ENCODE measurements at regions not wholly inside any gene's neighbourhood (a gene's known extent, or its start where the extent isn't known, plus 50 kb on each side); places are given as distances from the start of the nearest gene placed in this dataset.

DNA sequence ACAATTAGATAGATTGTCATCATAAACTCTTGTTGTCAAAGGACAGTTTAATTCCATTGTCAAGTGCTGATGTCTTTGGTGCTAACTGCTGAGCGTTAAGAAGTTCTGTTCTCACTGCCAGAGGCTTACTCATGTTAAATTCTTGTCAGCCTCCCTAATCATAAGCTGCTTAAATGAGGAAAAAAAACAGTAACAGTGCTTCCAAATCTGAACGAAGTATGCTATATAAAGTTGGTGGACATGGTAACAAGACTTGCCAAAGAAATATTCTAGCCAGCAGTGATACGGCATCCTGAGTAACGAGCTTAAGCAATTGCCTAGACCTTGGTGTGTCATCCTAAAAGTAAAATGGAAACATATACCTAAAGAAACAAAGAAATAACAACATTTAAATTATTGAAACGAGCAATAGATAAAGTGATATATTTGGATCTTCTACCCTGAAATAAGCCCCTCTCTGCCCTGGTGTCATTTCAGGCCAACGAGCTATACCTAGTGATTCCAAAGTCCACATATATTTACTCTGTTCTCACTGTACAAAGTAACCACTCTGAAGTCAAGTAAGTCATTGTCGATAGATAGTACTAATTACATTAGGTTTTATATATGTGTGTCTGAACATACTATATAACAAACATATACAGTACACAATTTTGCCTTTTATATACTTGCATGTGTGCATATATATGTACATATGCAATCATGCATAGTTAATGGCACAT, 339.7 kb upstream of the HS3ST1 start:
- TF ChIP-seq, protein P1, sequence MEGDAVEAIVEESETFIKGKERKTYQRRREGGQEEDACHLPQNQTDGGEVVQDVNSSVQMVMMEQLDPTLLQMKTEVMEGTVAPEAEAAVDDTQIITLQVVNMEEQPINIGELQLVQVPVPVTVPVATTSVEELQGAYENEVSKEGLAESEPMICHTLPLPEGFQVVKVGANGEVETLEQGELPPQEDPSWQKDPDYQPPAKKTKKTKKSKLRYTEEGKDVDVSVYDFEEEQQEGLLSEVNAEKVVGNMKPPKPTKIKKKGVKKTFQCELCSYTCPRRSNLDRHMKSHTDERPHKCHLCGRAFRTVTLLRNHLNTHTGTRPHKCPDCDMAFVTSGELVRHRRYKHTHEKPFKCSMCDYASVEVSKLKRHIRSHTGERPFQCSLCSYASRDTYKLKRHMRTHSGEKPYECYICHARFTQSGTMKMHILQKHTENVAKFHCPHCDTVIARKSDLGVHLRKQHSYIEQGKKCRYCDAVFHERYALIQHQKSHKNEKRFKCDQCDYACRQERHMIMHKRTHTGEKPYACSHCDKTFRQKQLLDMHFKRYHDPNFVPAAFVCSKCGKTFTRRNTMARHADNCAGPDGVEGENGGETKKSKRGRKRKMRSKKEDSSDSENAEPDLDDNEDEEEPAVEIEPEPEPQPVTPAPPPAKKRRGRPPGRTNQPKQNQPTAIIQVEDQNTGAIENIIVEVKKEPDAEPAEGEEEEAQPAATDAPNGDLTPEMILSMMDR (IDR thresholded peaks at IDR 0.05): no peak
- TF ChIP-seq EP300 (IDR thresholded peaks at IDR 0.05): no peak
- TF ChIP-seq POLR2A (IDR thresholded peaks at IDR 0.05): no peak
- no peak for TF ChIP-seq POLR2AphosphoS5 (IDR thresholded peaks at IDR 0.05)
